B cell (primary cell): ENCODE measurements at regions not wholly inside any gene's neighbourhood (a gene's known extent, or its start where the extent isn't known, plus 50 kb on each side); places are given as distances from the start of the nearest gene placed in this dataset.

Experiments
- ATAC-seq: fragments of 200-7000 bp; cut with Tn5 transposase; one replicate; pipeline ENCODE4 v1.10.0; 2021; ENCODE audit warnings: low read depth, mild to moderate bottlenecking, moderate number of reproducible peaks, moderate library complexity
- CTCF ChIA-PET: fragments of 350-600 bp; sonication (Branson Sonifier 250); formaldehyde crosslinking; loops from one replicate; lab custom pipeline; 2021; ENCODE audit warnings: antibody characterized with exemption, inconsistent platforms; lab: Charles Lee
- POLR2A ChIA-PET: fragments of 350-600 bp; sonication (Branson Sonifier 250); formaldehyde crosslinking; loops from one replicate; lab custom pipeline; 2021; ENCODE audit warnings: antibody characterized with exemption; lab: Charles Lee
- DNase-seq: peaks from one replicate; pipeline ENCODE4 v3.0.0; 2013
- H2AFZ ChIP-seq: 2 replicates; pipeline ENCODE4 v1.6.1; 2012; ENCODE audit warnings: mild to moderate bottlenecking, low read depth, low read length; ENCODE audit not compliant: insufficient read depth, poor library complexity, severe bottlenecking
- H3K27ac ChIP-seq, 2 donors: 1 replicate in 1 of 2; 2 replicates in 1 of 2; pipeline ENCODE4 v1.5.1; 2012 to 2013; ENCODE audit warnings: low read length in 2 of 2, mild to moderate bottlenecking in 2 of 2, moderate library complexity in 1 of 2
- H3K27me3 ChIP-seq, 4 experiments: fragments of 200-600 bp in 1 of 4; sonication (generic) in 1 of 4; replicated peaks in 1 of 4; 1 replicate in 2 of 4; 2 replicates in 2 of 4; pipeline versions ENCODE4 v1.6.1 to v1.7.0; 2013 to 2016; ENCODE audit warnings: low read length in 3 of 4, mild to moderate bottlenecking in 2 of 4, mixed read lengths in 1 of 4, moderate library complexity in 1 of 4; ENCODE audit not compliant: insufficient read depth in 4 of 4, control insufficient read depth in 3 of 4; ENCODE audit errors: control extremely low read depth in 1 of 4
- H3K36me3 ChIP-seq, 2 experiments: replicated peaks in 1 of 2; 1 replicate in 1 of 2; 2 replicates in 1 of 2; pipeline versions ENCODE4 v1.6.1 to v1.7.1; 2013; ENCODE audit warnings: low read length in 1 of 2; ENCODE audit not compliant: insufficient read depth in 2 of 2, control insufficient read depth in 1 of 2; ENCODE audit errors: control extremely low read depth in 1 of 2, extremely low read depth in 1 of 2
- H3K4me1 ChIP-seq, 2 donors: fragments of 200-600 bp in 1 of 2; sonication (generic) in 1 of 2; 1 replicate in 1 of 2; 2 replicates in 1 of 2; pipeline versions ENCODE4 v1.5.1 to v1.6.1; 2013 to 2017; ENCODE audit warnings: low read length in 2 of 2; ENCODE audit not compliant: control insufficient read depth in 2 of 2, insufficient read depth in 2 of 2
- H3K4me2 ChIP-seq: replicated peaks from 2 replicates; pipeline ENCODE3; 2012; ENCODE audit warnings: mild to moderate bottlenecking, low read depth, low read length; ENCODE audit not compliant: poor library complexity, severe bottlenecking
- H3K4me3 ChIP-seq, 5 experiments: fragments of 200-600 bp in 1 of 5; sonication (generic) in 1 of 5; 1 replicate in 3 of 5; 2 replicates in 2 of 5; pipeline versions ENCODE4 v1.5.1 to v1.7.0; 2011 to 2016; ENCODE audit warnings: low read length in 4 of 5, mild to moderate bottlenecking in 4 of 5, low read depth in 2 of 5, control low read depth in 1 of 5, moderate library complexity in 1 of 5; ENCODE audit not compliant: insufficient read depth in 1 of 5; ENCODE audit errors: control extremely low read depth in 1 of 5, extremely low read depth in 1 of 5
- H3K79me2 ChIP-seq: fragments of 200-600 bp; sonication (generic); one replicate; pipeline ENCODE4 v1.6.0; 2016; ENCODE audit warnings: low read length; ENCODE audit not compliant: control insufficient read depth, insufficient read depth
- H3K9ac ChIP-seq: fragments of 200-600 bp; sonication (generic); 2 replicates; pipeline ENCODE4 v1.6.1; 2017; ENCODE audit warnings: mild to moderate bottlenecking, low read length, moderate library complexity
- H3K9me3 ChIP-seq, 3 donors: one replicate each; pipeline versions ENCODE4 v1.6.1 to v1.7.1; 2013; ENCODE audit warnings: low read length in 2 of 3; ENCODE audit not compliant: control insufficient read depth in 2 of 3, insufficient read depth in 1 of 3; ENCODE audit errors: control extremely low read depth in 1 of 3
- H4K20me1 ChIP-seq: 2 replicates; pipeline ENCODE4 v1.6.0; 2012; ENCODE audit warnings: mild to moderate bottlenecking, low read length; ENCODE audit not compliant: insufficient read depth, control insufficient read depth, poor library complexity, severe bottlenecking
- H3K27ac Mint-ChIP-seq: one replicate; pipeline ENCODE4 v1.8.0; 2021; ENCODE audit warnings: mixed read lengths
- H3K27me3 Mint-ChIP-seq: one replicate; pipeline ENCODE4 v1.8.0; 2021; ENCODE audit warnings: mixed read lengths
- H3K4me1 Mint-ChIP-seq: one replicate; pipeline ENCODE4 v1.8.0; 2021; ENCODE audit warnings: mixed read lengths
- H3K4me3 Mint-ChIP-seq: one replicate; pipeline ENCODE4 v1.8.0; 2021; ENCODE audit warnings: mixed read lengths
- H3K9me3 Mint-ChIP-seq: one replicate; pipeline ENCODE4 v1.8.0; 2022; ENCODE audit warnings: mixed read lengths; ENCODE audit not compliant: insufficient read depth
- CTCF ChIP-seq: fragments of 200-600 bp; IDR thresholded peaks from one replicate; pipeline ENCODE4 v1.8.0; 2022; ENCODE audit warnings: antibody characterized with exemption, mild to moderate bottlenecking
- EZH2 ChIP-seq: IDR thresholded peaks from 2 replicates; pipeline ENCODE4 v1.6.1; 2012; ENCODE audit warnings: borderline replicate concordance, low read depth, mild to moderate bottlenecking, moderate library complexity, low read length; ENCODE audit not compliant: insufficient read depth, poor library complexity, severe bottlenecking
- WGBS: methylation state at CpG from one replicate; pipeline ENCODE4 v1.1.5; 2013; ENCODE audit warnings: missing lambda C conversion rate; ENCODE audit not compliant: insufficient coverage; 5-methylcytosine and 5-hydroxymethylcytosine counted together
- intact Hi-C: fragments of 100-400 bp; cut with micrococcal nuclease; formaldehyde crosslinking; loops from one replicate; pipeline ENCODE4 v1.10.0; 2022

GRCh38 chr3:31193429-31193828, 299.0 kb upstream of the GADL1 start:
- POLR2A ChIA-PET = no interaction called here
- H3K79me2 ChIP-seq = no peaks in the 10 kb centered on the region
- intact Hi-C loops = no loop called here
- no peak for TF ChIP-seq CTCF
- TF ChIP-seq EZH2 = no peak
- DNase-seq (no peak), ATAC-seq (no peak)
- Mint-ChIP-seq H3K4me1 (no peaks in the 10 kb centered on the region), H3K4me3 (no peak overlapping the region), H3K27me3 (no peaks in the 10 kb centered on the region), H3K9me3 (no peaks in the 10 kb centered on the region), H3K27ac (no peak overlapping the region)
- no peak overlapping the region for H3K27ac ChIP-seq
- H3K9me3 ChIP-seq = no peaks in the 10 kb centered on the region
- WGBS = 69% methylated on average over 1 of the region's 2 CpGs
- peaks cover 0 to 3% (median 0%) of the 10 kb centered on the region in 4 experiments for H3K27me3 ChIP-seq
- H3K4me3 ChIP-seq = no peak overlapping the region
- no peak overlapping the region for H3K9ac ChIP-seq
- no peak overlapping the region for H3K4me2 ChIP-seq
- no peaks in the 10 kb centered on the region for H4K20me1 ChIP-seq
- CTCF ChIA-PET = no interaction called here
- no peaks in the 10 kb centered on the region for H3K4me1 ChIP-seq
- H2AFZ ChIP-seq = no peak overlapping the region
- no peaks in the 10 kb centered on the region for H3K36me3 ChIP-seq

- H2AFZ ChIP-seq = no peak overlapping the region
- intact Hi-C loops = no loop called here
- H3K27ac ChIP-seq = no peak overlapping the region
- no peaks in the 10 kb centered on the region for H4K20me1 ChIP-seq
- H3K4me2 ChIP-seq = no peak overlapping the region
- DNase-seq (no peak), ATAC-seq (no peak)
- H3K27me3 ChIP-seq = peaks cover 0 to 3% (median 0%) of the 10 kb centered on the region in 4 experiments
- no peak for TF ChIP-seq EZH2
- no peak for TF ChIP-seq CTCF
- no peaks in the 10 kb centered on the region for H3K9me3 ChIP-seq
- no peaks in the 10 kb centered on the region for H3K36me3 ChIP-seq
- no peaks in the 10 kb centered on the region for H3K79me2 ChIP-seq
- CTCF ChIA-PET = no interaction called here
- no peak overlapping the region for H3K4me3 ChIP-seq
- H3K9ac ChIP-seq = no peak overlapping the region
- POLR2A ChIA-PET = no interaction called here
- Mint-ChIP-seq H3K9me3 (no peaks in the 10 kb centered on the region), H3K27ac (no peak overlapping the region), H3K27me3 (no peaks in the 10 kb centered on the region), H3K4me3 (no peak overlapping the region), H3K4me1 (no peaks in the 10 kb centered on the region)
- no CpG with 5 or more reads among the region's 1 CpG for WGBS
- H3K4me1 ChIP-seq = no peaks in the 10 kb centered on the region
These were observed 299.4 kb upstream of the GADL1 start for GRCh38 chr3:31193871-31194270.
